Medulla oblongata (tissue), 1 donor: ENCODE measurements at regions not wholly inside any gene's neighbourhood (a gene's known extent, or its start where the extent isn't known, plus 50 kb on each side); places are given as distances from the start of the nearest gene placed in this dataset.

Source experiments
- DNase-seq: peaks from one replicate; pipeline ENCODE4 v3.0.0-alpha.2; 2015; ENCODE audit errors: extremely low spot score

- peak; percentile 7 for DNase-seq
Observed at GRCh38 chr15:48046813-48047438, 73.9 kb upstream of the SLC24A5 start.

GRCh38 chr15:48049736-48050135 lies 71.1 kb upstream of the SLC24A5 start:
- no peak for DNase-seq

- DNase-seq: no peak
Observed at GRCh38 chr15:48052946-48053345, 67.8 kb upstream of the SLC24A5 start.

- no peak for DNase-seq
Observed at GRCh38 chr15:48058371-48058770, 62.4 kb upstream of the SLC24A5 start.

- peak; percentile 83 for DNase-seq
Observed at GRCh38 chr15:48059791-48060190, 61.0 kb upstream of the SLC24A5 start.

GRCh38 chr15:48060396-48060795 lies 60.4 kb upstream of the SLC24A5 start:
- no peak for DNase-seq

- DNase-seq: no peak
Observed at GRCh38 chr15:48061605-48062004, 59.2 kb upstream of the SLC24A5 start.

- no peak for DNase-seq
Observed at GRCh38 chr15:48062148-48062872, 58.5 kb upstream of the SLC24A5 start.

- DNase-seq: no peak
Observed at GRCh38 chr15:48063411-48063985, 57.3 kb upstream of the SLC24A5 start.

- no peak for DNase-seq
Observed at GRCh38 chr15:48064421-48064820, 56.4 kb upstream of the SLC24A5 start.

GRCh38 chr15:48066456-48066855 lies 54.3 kb upstream of the SLC24A5 start:
- no peak for DNase-seq
